Chondrocyte (in vitro differentiated cells): ENCODE measurements at regions not wholly inside any gene's neighbourhood (a gene's known extent, or its start where the extent isn't known, plus 50 kb on each side); places are given as distances from the start of the nearest gene placed in this dataset.

Experiments
- DNase-seq: peaks from one replicate; pipeline ENCODE4 v3.0.0; 2021; ENCODE audit warnings: mixed read lengths, low spot score
- H3K27ac Mint-ChIP-seq: one replicate; pipeline ENCODE4 v1.8.0; 2021; ENCODE audit warnings: mild to moderate bottlenecking, moderate library complexity, mixed read lengths; ENCODE audit not compliant: unreplicated experiment
- H3K27me3 Mint-ChIP-seq: 2 replicates; pipeline ENCODE4 v1.8.0; 2021; ENCODE audit warnings: low read depth, mixed read lengths
- H3K36me3 Mint-ChIP-seq: 2 replicates; pipeline ENCODE4 v1.8.0; 2021; ENCODE audit warnings: low read depth, mixed read lengths
- H3K4me1 Mint-ChIP-seq: 2 replicates; pipeline ENCODE4 v1.8.0; 2021; ENCODE audit warnings: low read depth, mild to moderate bottlenecking, mixed read lengths
- H3K4me3 Mint-ChIP-seq: one replicate; pipeline ENCODE4 v1.8.0; 2021; ENCODE audit warnings: mild to moderate bottlenecking, moderate library complexity, mixed read lengths; ENCODE audit not compliant: unreplicated experiment
- H3K9me3 Mint-ChIP-seq: 2 replicates; pipeline ENCODE4 v1.8.0; 2021; ENCODE audit warnings: low read depth, mixed read lengths
- TF ChIP-seq, protein P1 (sequence below): fragments of 200-600 bp; sonication (generic); IDR thresholded peaks from 2 replicates; pipeline ENCODE4 v1.5.0; 2021; ENCODE audit warnings: antibody characterized with exemption, mild to moderate bottlenecking, moderate library complexity

DNA sequence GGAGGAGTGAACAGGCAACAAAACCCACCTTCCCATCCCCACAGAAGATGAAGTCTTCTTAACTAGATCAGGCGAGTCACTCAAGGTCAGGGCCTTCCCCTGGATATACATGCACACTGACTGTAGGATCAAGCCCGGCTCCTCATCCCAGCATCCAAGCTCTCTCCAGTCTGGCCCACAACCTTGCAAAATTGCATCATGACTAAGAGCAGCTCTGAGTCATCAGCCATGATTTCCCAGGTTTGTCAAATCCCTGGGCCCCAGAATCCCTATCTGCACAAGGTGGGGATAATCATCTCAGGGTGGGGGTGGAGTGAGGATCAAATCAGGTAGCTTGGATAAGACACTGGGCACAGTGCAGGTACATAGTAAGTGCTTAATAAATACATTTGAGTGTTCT, 199.3 kb upstream of the GRIK3 start:
- DNase-seq = no peak
- H3K36me3 Mint-ChIP-seq = no peaks in the 10 kb centered on the region
- peaks cover 12% of the 10 kb centered on the region for H3K9me3 Mint-ChIP-seq
- no peaks in the 10 kb centered on the region for H3K4me1 Mint-ChIP-seq
- no peak overlapping the region for H3K4me3 Mint-ChIP-seq
- peaks cover 15% of the 10 kb centered on the region for H3K27me3 Mint-ChIP-seq
- TF ChIP-seq, protein P1, sequence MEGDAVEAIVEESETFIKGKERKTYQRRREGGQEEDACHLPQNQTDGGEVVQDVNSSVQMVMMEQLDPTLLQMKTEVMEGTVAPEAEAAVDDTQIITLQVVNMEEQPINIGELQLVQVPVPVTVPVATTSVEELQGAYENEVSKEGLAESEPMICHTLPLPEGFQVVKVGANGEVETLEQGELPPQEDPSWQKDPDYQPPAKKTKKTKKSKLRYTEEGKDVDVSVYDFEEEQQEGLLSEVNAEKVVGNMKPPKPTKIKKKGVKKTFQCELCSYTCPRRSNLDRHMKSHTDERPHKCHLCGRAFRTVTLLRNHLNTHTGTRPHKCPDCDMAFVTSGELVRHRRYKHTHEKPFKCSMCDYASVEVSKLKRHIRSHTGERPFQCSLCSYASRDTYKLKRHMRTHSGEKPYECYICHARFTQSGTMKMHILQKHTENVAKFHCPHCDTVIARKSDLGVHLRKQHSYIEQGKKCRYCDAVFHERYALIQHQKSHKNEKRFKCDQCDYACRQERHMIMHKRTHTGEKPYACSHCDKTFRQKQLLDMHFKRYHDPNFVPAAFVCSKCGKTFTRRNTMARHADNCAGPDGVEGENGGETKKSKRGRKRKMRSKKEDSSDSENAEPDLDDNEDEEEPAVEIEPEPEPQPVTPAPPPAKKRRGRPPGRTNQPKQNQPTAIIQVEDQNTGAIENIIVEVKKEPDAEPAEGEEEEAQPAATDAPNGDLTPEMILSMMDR = no peak
- H3K27ac Mint-ChIP-seq = no peak overlapping the region

DNA sequence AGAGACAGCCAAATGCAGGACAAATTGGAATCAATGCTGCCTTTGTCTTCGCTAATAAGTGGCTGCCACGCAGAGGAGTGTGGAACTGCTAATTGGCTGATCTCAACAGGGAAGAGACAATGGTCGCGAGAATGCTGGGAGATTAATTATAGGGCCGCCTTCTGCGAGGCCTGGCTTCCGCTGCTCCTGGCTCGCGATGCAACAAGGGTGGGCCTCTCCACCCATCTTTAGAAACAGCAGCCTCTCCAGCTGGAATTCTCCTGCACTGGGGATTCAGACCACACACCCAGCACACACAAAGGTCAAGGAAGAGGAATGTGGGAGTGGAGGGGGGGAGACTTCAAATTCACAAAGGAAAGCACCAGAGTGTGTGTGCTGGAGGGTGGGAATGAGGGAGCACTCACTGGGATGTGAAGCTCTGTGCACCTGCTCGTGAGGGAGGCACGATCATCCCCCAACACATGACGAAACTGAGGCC, 200.7 kb upstream of the GRIK3 start:
- TF ChIP-seq, protein P1 = no peak
- no peak for DNase-seq
- Mint-ChIP-seq H3K9me3 (peaks cover 12% of the 10 kb centered on the region), H3K27me3 (peaks cover 24% of the 10 kb centered on the region), H3K27ac (no peak overlapping the region), H3K4me1 (no peaks in the 10 kb centered on the region), H3K4me3 (no peak overlapping the region), H3K36me3 (no peaks in the 10 kb centered on the region)

DNA sequence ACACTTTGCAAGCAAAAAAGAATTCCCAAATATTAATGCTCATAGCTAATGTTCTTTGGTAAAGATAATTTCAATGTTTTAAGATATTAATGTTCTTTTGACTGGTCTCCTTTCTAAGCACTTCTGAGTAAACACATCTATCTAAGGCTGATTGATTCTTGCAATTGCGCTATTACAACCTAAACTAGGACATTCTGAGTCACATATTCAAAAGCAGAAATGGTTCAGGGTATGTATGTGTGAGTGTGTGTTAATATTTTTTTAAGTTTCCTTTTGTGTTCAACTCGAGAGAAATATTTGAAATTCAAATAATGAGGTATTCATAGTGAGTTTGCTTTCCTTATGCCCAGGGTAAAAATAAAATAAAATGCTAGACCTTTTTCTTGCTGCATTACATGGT, 203.6 kb upstream of the GRIK3 start:
- Mint-ChIP-seq H3K27ac (no peak overlapping the region), H3K36me3 (no peaks in the 10 kb centered on the region), H3K4me3 (no peak overlapping the region), H3K4me1 (no peaks in the 10 kb centered on the region), H3K9me3 (no peaks in the 10 kb centered on the region), H3K27me3 (peaks cover 28% of the 10 kb centered on the region)
- DNase-seq = no peak
- TF ChIP-seq, protein P1 = no peak

DNA sequence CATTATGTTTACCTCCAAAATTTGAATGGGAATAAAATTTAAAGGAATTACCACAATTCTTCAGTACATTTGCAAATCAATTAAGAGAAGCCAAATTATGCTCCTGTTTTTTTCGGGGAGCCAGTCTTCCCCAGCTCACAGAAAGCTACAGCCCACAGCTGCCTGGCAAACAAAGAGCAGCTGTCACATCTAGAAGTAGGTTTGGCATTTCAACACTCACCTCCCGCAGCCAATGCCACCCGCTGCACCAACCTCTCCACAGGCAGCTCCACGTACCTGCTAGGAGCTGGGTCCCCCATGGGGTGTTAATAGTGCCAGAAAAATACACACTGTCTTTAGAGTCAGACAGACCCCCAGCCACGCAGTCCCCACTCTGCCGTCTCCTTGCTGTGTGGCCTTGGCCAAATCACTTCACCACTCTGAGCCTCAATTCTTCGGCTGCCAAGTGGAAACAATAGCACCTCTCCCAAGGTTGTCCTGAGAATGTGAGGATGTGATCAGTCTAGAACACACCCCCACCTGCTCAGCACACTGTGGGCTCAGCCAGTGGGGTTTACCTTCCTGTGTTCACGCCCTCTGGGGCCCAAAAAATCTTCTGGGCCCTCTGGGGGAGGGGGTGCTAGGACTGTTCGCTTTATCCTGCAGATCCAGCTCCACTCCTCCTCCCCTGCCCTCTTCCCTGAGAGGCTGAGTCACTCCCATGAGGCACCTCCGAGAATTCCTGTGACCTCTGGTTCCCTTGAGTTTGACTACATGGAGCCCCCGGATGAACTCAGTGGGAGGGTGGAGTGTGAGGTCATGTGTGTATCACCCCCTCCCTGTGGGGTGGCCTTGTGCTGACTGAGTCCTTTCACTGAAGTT, 204.3 kb upstream of the GRIK3 start:
- Mint-ChIP-seq H3K9me3 (no peaks in the 10 kb centered on the region), H3K4me3 (no peak overlapping the region), H3K36me3 (no peaks in the 10 kb centered on the region), H3K27me3 (peaks cover 28% of the 10 kb centered on the region), H3K4me1 (no peaks in the 10 kb centered on the region), H3K27ac (no peak overlapping the region)
- no peak for DNase-seq
- TF ChIP-seq, protein P1 = no peak

DNA sequence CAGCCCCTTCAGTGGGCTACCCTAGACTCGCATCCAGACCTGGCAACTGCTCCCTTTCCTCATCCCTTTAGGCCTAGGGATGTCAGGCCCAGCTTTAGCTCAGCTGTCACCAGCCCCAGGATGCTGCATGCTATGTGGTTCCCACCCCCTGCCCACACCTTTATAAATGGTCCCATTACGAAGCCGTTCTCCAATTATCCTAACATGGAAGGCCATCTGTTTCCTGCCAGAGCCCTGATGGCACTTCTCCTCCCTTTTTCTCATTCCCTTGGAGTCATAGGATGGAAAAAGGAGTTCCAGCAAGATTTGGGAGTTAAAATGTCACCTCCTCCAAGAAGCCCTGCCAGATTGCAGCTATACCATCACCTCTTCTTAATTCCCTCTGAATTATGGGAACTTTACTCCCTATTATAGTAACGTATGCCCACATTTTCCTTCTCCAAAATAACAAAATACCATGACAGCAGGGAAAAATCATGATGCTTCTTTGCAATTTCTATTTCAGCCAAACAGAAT, 205.0 kb upstream of the GRIK3 start:
- no peak overlapping the region for H3K27ac Mint-ChIP-seq
- no peak overlapping the region for H3K4me3 Mint-ChIP-seq
- TF ChIP-seq, protein P1 = no peak
- peaks cover 28% of the 10 kb centered on the region for H3K27me3 Mint-ChIP-seq
- DNase-seq = no peak
- no peaks in the 10 kb centered on the region for H3K9me3 Mint-ChIP-seq
- H3K36me3 Mint-ChIP-seq = no peaks in the 10 kb centered on the region
- no peaks in the 10 kb centered on the region for H3K4me1 Mint-ChIP-seq
